HL-60 (cell line): ENCODE measurements at regions not wholly inside any gene's neighbourhood (a gene's known extent, or its start where the extent isn't known, plus 50 kb on each side); places are given as distances from the start of the nearest gene placed in this dataset.
A peak's percentile ranks its signal among the peaks of the same experiment; 100 is the strongest.

ENCODE experiments used
- DNase-seq, 2 experiments: peaks; one replicate each; pipeline ENCODE4 v3.0.0-alpha.2; 2010 to 2020; ENCODE audit warnings: low read depth in 1 of 2, low spot score in 1 of 2
- H3K27ac ChIP-seq: fragments of 250-450 bp; sonication (Bioruptor Pico); replicated peaks from 2 replicates; pipeline ENCODE4 v1.5.1; 2020; ENCODE audit warnings: mild to moderate bottlenecking, moderate library complexity
- H3K27me3 ChIP-seq: fragments of 250-450 bp; sonication (Bioruptor Pico); 2 replicates; pipeline ENCODE4 v1.5.1; 2021; ENCODE audit warnings: mild to moderate bottlenecking, moderate library complexity; ENCODE audit not compliant: insufficient read depth, poor library complexity, severe bottlenecking
- H3K4me3 ChIP-seq: replicated peaks from 2 replicates; pipeline ENCODE4 v1.5.1; 2011; ENCODE audit warnings: mild to moderate bottlenecking, control low read depth, low read length; ENCODE audit not compliant: insufficient read depth
- GABPA ChIP-seq: IDR thresholded peaks from 2 replicates; pipeline ENCODE4 v1.6.1; 2012; ENCODE audit warnings: low read depth
- POLR2AphosphoS5 ChIP-seq: IDR thresholded peaks from 2 replicates; pipeline ENCODE4 v1.6.1; 2012; ENCODE audit warnings: low read depth
- SPI1 ChIP-seq: IDR thresholded peaks from 2 replicates; pipeline ENCODE4 v1.6.1; 2012; ENCODE audit warnings: low read depth, mild to moderate bottlenecking, borderline replicate concordance
- TF ChIP-seq, protein P1 (sequence below): IDR thresholded peaks from one replicate; pipeline ENCODE4 v1.5.1; 2011; ENCODE audit warnings: low read length, control low read depth, inconsistent platforms; ENCODE audit not compliant: insufficient read depth
- TF ChIP-seq, protein P2 (sequence below): IDR thresholded peaks from 2 replicates; pipeline ENCODE4 v1.6.1; 2012; ENCODE audit warnings: low read depth; ENCODE audit not compliant: insufficient replicate concordance

- H3K27me3 ChIP-seq, result no peaks in the 10 kb centered on the region
- peak; percentile 72 to 86 for DNase-seq
Observed at GRCh38 chr9:7974335-7974960, 174.9 kb upstream of the DMAC1 start.

GRCh38 chr9:7973123-7973522, 173.5 kb upstream of the DMAC1 start:
- Histone ChIP-seq H3K27me3 (no peaks in the 10 kb centered on the region), H3K4me3 (no peak overlapping the region), H3K27ac (peak overlapping the region; percentile 95)
- DNase-seq, result no peak
- TF ChIP-seq, protein P1, sequence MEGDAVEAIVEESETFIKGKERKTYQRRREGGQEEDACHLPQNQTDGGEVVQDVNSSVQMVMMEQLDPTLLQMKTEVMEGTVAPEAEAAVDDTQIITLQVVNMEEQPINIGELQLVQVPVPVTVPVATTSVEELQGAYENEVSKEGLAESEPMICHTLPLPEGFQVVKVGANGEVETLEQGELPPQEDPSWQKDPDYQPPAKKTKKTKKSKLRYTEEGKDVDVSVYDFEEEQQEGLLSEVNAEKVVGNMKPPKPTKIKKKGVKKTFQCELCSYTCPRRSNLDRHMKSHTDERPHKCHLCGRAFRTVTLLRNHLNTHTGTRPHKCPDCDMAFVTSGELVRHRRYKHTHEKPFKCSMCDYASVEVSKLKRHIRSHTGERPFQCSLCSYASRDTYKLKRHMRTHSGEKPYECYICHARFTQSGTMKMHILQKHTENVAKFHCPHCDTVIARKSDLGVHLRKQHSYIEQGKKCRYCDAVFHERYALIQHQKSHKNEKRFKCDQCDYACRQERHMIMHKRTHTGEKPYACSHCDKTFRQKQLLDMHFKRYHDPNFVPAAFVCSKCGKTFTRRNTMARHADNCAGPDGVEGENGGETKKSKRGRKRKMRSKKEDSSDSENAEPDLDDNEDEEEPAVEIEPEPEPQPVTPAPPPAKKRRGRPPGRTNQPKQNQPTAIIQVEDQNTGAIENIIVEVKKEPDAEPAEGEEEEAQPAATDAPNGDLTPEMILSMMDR, result no peak
- TF ChIP-seq GABPA (no peak), POLR2AphosphoS5 (no peak), SPI1 (no peak)
- TF ChIP-seq, protein P2, sequence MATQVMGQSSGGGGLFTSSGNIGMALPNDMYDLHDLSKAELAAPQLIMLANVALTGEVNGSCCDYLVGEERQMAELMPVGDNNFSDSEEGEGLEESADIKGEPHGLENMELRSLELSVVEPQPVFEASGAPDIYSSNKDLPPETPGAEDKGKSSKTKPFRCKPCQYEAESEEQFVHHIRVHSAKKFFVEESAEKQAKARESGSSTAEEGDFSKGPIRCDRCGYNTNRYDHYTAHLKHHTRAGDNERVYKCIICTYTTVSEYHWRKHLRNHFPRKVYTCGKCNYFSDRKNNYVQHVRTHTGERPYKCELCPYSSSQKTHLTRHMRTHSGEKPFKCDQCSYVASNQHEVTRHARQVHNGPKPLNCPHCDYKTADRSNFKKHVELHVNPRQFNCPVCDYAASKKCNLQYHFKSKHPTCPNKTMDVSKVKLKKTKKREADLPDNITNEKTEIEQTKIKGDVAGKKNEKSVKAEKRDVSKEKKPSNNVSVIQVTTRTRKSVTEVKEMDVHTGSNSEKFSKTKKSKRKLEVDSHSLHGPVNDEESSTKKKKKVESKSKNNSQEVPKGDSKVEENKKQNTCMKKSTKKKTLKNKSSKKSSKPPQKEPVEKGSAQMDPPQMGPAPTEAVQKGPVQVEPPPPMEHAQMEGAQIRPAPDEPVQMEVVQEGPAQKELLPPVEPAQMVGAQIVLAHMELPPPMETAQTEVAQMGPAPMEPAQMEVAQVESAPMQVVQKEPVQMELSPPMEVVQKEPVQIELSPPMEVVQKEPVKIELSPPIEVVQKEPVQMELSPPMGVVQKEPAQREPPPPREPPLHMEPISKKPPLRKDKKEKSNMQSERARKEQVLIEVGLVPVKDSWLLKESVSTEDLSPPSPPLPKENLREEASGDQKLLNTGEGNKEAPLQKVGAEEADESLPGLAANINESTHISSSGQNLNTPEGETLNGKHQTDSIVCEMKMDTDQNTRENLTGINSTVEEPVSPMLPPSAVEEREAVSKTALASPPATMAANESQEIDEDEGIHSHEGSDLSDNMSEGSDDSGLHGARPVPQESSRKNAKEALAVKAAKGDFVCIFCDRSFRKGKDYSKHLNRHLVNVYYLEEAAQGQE, result no peak

More at GRCh38 chr9:7974335-7974960, 174.9 kb upstream of the DMAC1 start:
- Histone ChIP-seq H3K4me3 (no peak overlapping the region), H3K27ac (peak overlapping the region; percentile 95)
- peak; percentile 65; the same call in 1 of the 2 replicates for TF ChIP-seq SPI1
- TF ChIP-seq POLR2AphosphoS5, result no peak

- DNase-seq, result peak; percentile 30 to 55
- TF ChIP-seq, protein P1, result no peak
- TF ChIP-seq GABPA (no peak), SPI1 (no peak), POLR2AphosphoS5 (no peak)
- TF ChIP-seq, protein P2, result no peak
- no peaks in the 10 kb centered on the region for H3K27me3 ChIP-seq
- peak overlapping the region; percentile 91 for H3K27ac ChIP-seq
- no peak overlapping the region for H3K4me3 ChIP-seq
Observed at GRCh38 chr9:7970681-7971330, 171.2 kb upstream of the DMAC1 start.

GRCh38 chr9:7968687-7969086, 169.1 kb upstream of the DMAC1 start:
- no peak for DNase-seq
- H3K4me3 ChIP-seq, result no peak overlapping the region
- H3K27ac ChIP-seq, result peak overlapping the region; percentile 91
- H3K27me3 ChIP-seq, result no peaks in the 10 kb centered on the region
- TF ChIP-seq, protein P1, result no peak
- TF ChIP-seq GABPA, result no peak
- TF ChIP-seq SPI1, result no peak
- TF ChIP-seq, protein P2, result no peak
- TF ChIP-seq POLR2AphosphoS5, result no peak
